Astrocyte of the spinal cord (primary cell): ENCODE measurements at regions not wholly inside any gene's neighbourhood (a gene's known extent, or its start where the extent isn't known, plus 50 kb on each side); places are given as distances from the start of the nearest gene placed in this dataset.
"Not testable (repeated sequence)": the region's sequence is repeated elsewhere in the genome, so short reads cannot be mapped to it uniquely, and the experiment has no call there.

Experiments
- DNase-seq: peaks from one replicate; pipeline ENCODE4 v3.0.0; 2011; ENCODE audit warnings: low read depth, low spot score
- H3K4me3 ChIP-seq: 2 replicates; pipeline ENCODE4 v1.5.1; 2011; ENCODE audit warnings: low read depth, mild to moderate bottlenecking, low read length, moderate library complexity
- CTCF ChIP-seq: IDR thresholded peaks from 2 replicates; pipeline ENCODE4 v1.5.1; 2012; ENCODE audit warnings: low read depth, mild to moderate bottlenecking, low read length, inconsistent platforms
- in situ Hi-C: cut with HindIII; loops from 2 replicates; pipeline ENCODE4 v1.10.0; 2017; ENCODE audit warnings: low sequenced_read_pairs

- H3K4me3 ChIP-seq, result no peak overlapping the region
- in situ Hi-C loops, result no loop called here
- no peak for TF ChIP-seq CTCF
- peak; percentile 58 for DNase-seq
Observed at GRCh38 chr20:53656293-53657202, 62.9 kb upstream of the ZNF217 start.

GRCh38 chr20:53655625-53656292, 62.1 kb upstream of the ZNF217 start:
- DNase-seq, result peak; percentile 40
- no peak overlapping the region for H3K4me3 ChIP-seq

GRCh38 chr20:53654932-53655624, 61.4 kb upstream of the ZNF217 start:
- in situ Hi-C loops, result no loop called here
- no peak overlapping the region for H3K4me3 ChIP-seq
- no peak for TF ChIP-seq CTCF
- DNase-seq, result no peak

More at GRCh38 chr20:53655625-53656292, 62.1 kb upstream of the ZNF217 start:
- in situ Hi-C loops, result no loop called here
- no peak for TF ChIP-seq CTCF

- DNase-seq, in situ Hi-C loops, H3K4me3 ChIP-seq: not testable (repeated sequence)
Observed at GRCh38 chr20:53654521-53654920, 60.9 kb upstream of the ZNF217 start.

GRCh38 chr20:53652859-53653517, 59.3 kb upstream of the ZNF217 start:
- TF ChIP-seq CTCF, result no peak
- no peak for DNase-seq
- in situ Hi-C loops, result no loop called here
- no peak overlapping the region for H3K4me3 ChIP-seq

- DNase-seq, result no peak
- in situ Hi-C loops, result no loop called here
- TF ChIP-seq CTCF, result no peak
- no peak overlapping the region for H3K4me3 ChIP-seq
Observed at GRCh38 chr20:53652090-53652858, 58.6 kb upstream of the ZNF217 start.

GRCh38 chr20:53649493-53649892, 55.9 kb upstream of the ZNF217 start:
- DNase-seq, in situ Hi-C loops, H3K4me3 ChIP-seq: not testable (repeated sequence)
